Loucy (cell line): ENCODE measurements at regions not wholly inside any gene's neighbourhood (a gene's known extent, or its start where the extent isn't known, plus 50 kb on each side); places are given as distances from the start of the nearest gene placed in this dataset.
A peak's percentile ranks its signal among the peaks of the same experiment; 100 is the strongest.

Source experiments
- CTCF ChIP-seq: fragments of 200-600 bp; sonication (generic); conservative IDR thresholded peaks from 2 replicates; pipeline ENCODE4 v1.5.1; 2014; ENCODE audit warnings: mild to moderate bottlenecking, antibody characterized with exemption, low read length
- EZH2phosphoT487 ChIP-seq: fragments of 200-600 bp; IDR thresholded peaks from 2 replicates; pipeline ENCODE4 v1.6.1; 2018; ENCODE audit warnings: antibody characterized with exemption, mild to moderate bottlenecking, moderate library complexity, borderline replicate concordance

- TF ChIP-seq CTCF (peak; percentile 36), EZH2phosphoT487 (no peak)
Observed at GRCh38 chr5:57695706-57696388, 213.2 kb upstream of the ACTBL2 start.
